Panc1 (cell line): ENCODE measurements at regions not wholly inside any gene's neighbourhood (a gene's known extent, or its start where the extent isn't known, plus 50 kb on each side); places are given as distances from the start of the nearest gene placed in this dataset.

Experiments
- CTCF ChIP-seq: fragments of 450-650 bp; IDR thresholded peaks from 2 replicates; pipeline ENCODE4 v1.5.1; 2017; ENCODE audit warnings: mild to moderate bottlenecking
- POLR2AphosphoS5 ChIP-seq: IDR thresholded peaks from 2 replicates; pipeline ENCODE4 v1.6.1; 2012; ENCODE audit warnings: mild to moderate bottlenecking, low read depth, low read length, moderate library complexity
- SIN3A ChIP-seq: IDR thresholded peaks from 2 replicates; pipeline ENCODE4 v1.6.1; 2012; ENCODE audit warnings: low read depth, mild to moderate bottlenecking, low read length, moderate library complexity, borderline replicate concordance; ENCODE audit not compliant: insufficient read depth
- TCF7L2 ChIP-seq: IDR thresholded peaks from 2 replicates; pipeline ENCODE4 v1.6.1; 2011; ENCODE audit warnings: mild to moderate bottlenecking, low read depth, low read length, inconsistent platforms

GRCh38 chr3:11900824-11901223, 54.1 kb upstream of the TAMM41 start:
- TF ChIP-seq CTCF (no peak), POLR2AphosphoS5 (no peak), SIN3A (no peak), TCF7L2 (no peak)
